SK-N-SH (cell line): ENCODE measurements at regions not wholly inside any gene's neighbourhood (a gene's known extent, or its start where the extent isn't known, plus 50 kb on each side); places are given as distances from the start of the nearest gene placed in this dataset.

Experiments used
- CTCF ChIA-PET: fragments of 300-600, 350-600 bp; formaldehyde crosslinking; extraction: SDS; loops from one replicate; lab custom pipeline; 2021; lab: Yijun Ruan, JAX
- POLR2A ChIA-PET: fragments of 350-600 bp; sonication (Branson Sonifier 250); formaldehyde crosslinking; extraction: SDS; loops from one replicate; lab custom pipeline; 2020; ENCODE audit warnings: antibody characterized with exemption, inconsistent platforms; lab: Yijun Ruan, JAX
- DNase-seq: peaks from one replicate; pipeline ENCODE4 v3.0.0; 2012
- H2AFZ ChIP-seq: fragments of 200-600 bp; sonication (generic); 2 replicates; pipeline ENCODE4 v1.8.1; 2016; ENCODE audit warnings: antibody characterized with exemption, mild to moderate bottlenecking, low read depth
- H3F3A ChIP-seq: fragments of 200-600 bp; sonication (generic); replicated peaks from 2 replicates; pipeline ENCODE3; 2016; ENCODE audit warnings: antibody characterized with exemption, mild to moderate bottlenecking; ENCODE audit not compliant: insufficient read depth
- H3K27ac ChIP-seq, 2 experiments: fragments of 200-500 bp in 1 of 2; fragments of 200-600 bp in 1 of 2; sonication (Bioruptor generic) in 1 of 2; sonication (generic), shearing (Covaris generic) in 1 of 2; 2 replicates each; pipeline versions ENCODE4 v1.5.1 to v1.6.1; 2014 to 2016; ENCODE audit warnings: low read depth in 2 of 2, inconsistent platforms in 1 of 2, low read length in 1 of 2, mild to moderate bottlenecking in 1 of 2, mixed read lengths in 1 of 2
- H3K27me3 ChIP-seq: fragments of 200-600 bp; sonication (generic), shearing (Covaris generic); 2 replicates; pipeline ENCODE4 v1.6.1; 2016; ENCODE audit warnings: mixed run types; ENCODE audit not compliant: insufficient read depth
- H3K36me3 ChIP-seq, 2 experiments: fragments of 200-500 bp in 1 of 2; fragments of 200-600 bp in 1 of 2; sonication (Bioruptor generic) in 1 of 2; sonication (generic) in 1 of 2; replicated peaks in 1 of 2; 2 replicates each; pipeline versions ENCODE3 to v1.5.1; 2014 to 2016; ENCODE audit warnings: low read length in 1 of 2, mild to moderate bottlenecking in 1 of 2; ENCODE audit not compliant: insufficient read depth in 2 of 2, control insufficient read depth in 1 of 2
- H3K4me1 ChIP-seq, 2 experiments: fragments of 200-500 bp in 1 of 2; fragments of 200-600 bp in 1 of 2; sonication (Bioruptor generic) in 1 of 2; sonication (generic), shearing (Covaris generic) in 1 of 2; 2 replicates each; pipeline versions ENCODE4 v1.5.1 to v1.6.1; 2014 to 2016; ENCODE audit warnings: low read depth in 1 of 2, low read length in 1 of 2, mixed run types in 1 of 2; ENCODE audit not compliant: insufficient read depth in 2 of 2, control insufficient read depth in 1 of 2
- H3K4me2 ChIP-seq: fragments of 200-600 bp; sonication (generic), shearing (Covaris generic); 2 replicates; pipeline ENCODE4 v1.6.1; 2017; ENCODE audit warnings: mixed run types
- H3K4me3 ChIP-seq, 2 experiments: fragments of 200-500 bp in 1 of 2; fragments of 200-600 bp in 1 of 2; sonication (Bioruptor generic) in 1 of 2; sonication (generic), shearing (Covaris generic) in 1 of 2; 2 replicates each; pipeline versions ENCODE4 v1.5.1 to v1.8.1; 2014 to 2016; ENCODE audit warnings: low read depth in 2 of 2, inconsistent platforms in 1 of 2, low read length in 1 of 2, mild to moderate bottlenecking in 1 of 2, mixed read lengths in 1 of 2, moderate library complexity in 1 of 2
- H3K79me2 ChIP-seq: fragments of 200-600 bp; sonication (generic); 2 replicates; pipeline ENCODE4 v1.8.1; 2017; ENCODE audit warnings: mild to moderate bottlenecking; ENCODE audit not compliant: insufficient read depth
- H3K9ac ChIP-seq: fragments of 200-600 bp; sonication (generic); 2 replicates; pipeline ENCODE4 v1.6.1; 2017; ENCODE audit warnings: mixed run types
- H3K9me2 ChIP-seq: fragments of 200-600 bp; sonication (generic); 2 replicates; pipeline ENCODE4 v1.6.1; 2017; ENCODE audit warnings: mixed run types
- H3K9me3 ChIP-seq: fragments of 200-600 bp; sonication (generic); 2 replicates; pipeline ENCODE4 v1.6.1; 2017; ENCODE audit warnings: mixed run types, mild to moderate bottlenecking, moderate library complexity
- H4K20me1 ChIP-seq: fragments of 200-600 bp; sonication (generic); 2 replicates; pipeline ENCODE4 v1.6.1; 2017; ENCODE audit warnings: mild to moderate bottlenecking, mixed run types; ENCODE audit not compliant: insufficient read depth
- CHD2 ChIP-seq: fragments of 150-350 bp; IDR thresholded peaks from 2 replicates; pipeline ENCODE4 v1.6.1; 2018; ENCODE audit warnings: low read length; ENCODE audit not compliant: partially characterized antibody
- EP300 ChIP-seq, 2 experiments: IDR thresholded peaks; 2 replicates each; pipeline versions ENCODE4 v1.4.0 to v1.6.1; 2012; ENCODE audit warnings: borderline replicate concordance in 1 of 2, low read depth in 1 of 2, low read length in 1 of 2
- EZH2phosphoT487 ChIP-seq: fragments of 200-600 bp; sonication (generic); IDR thresholded peaks from 2 replicates; pipeline ENCODE4 v1.6.1; 2017; ENCODE audit warnings: low read depth, mixed run types, mild to moderate bottlenecking, antibody characterized with exemption, moderate library complexity, borderline replicate concordance
- FOSL2 ChIP-seq: IDR thresholded peaks from 2 replicates; pipeline ENCODE4 v1.4.0; 2012; ENCODE audit warnings: low read depth, mild to moderate bottlenecking, moderate library complexity, borderline replicate concordance
- FOXJ3 ChIP-seq: sonication (generic); formaldehyde crosslinking; IDR thresholded peaks from 2 replicates; pipeline ENCODE4 v1.5.1; 2020; ENCODE audit warnings: mild to moderate bottlenecking, missing genetic modification reagents
- FOXM1 ChIP-seq: IDR thresholded peaks from 2 replicates; pipeline ENCODE4 v1.4.0; 2012; ENCODE audit warnings: low read depth, mild to moderate bottlenecking
- GABPA ChIP-seq: IDR thresholded peaks from 2 replicates; pipeline ENCODE4 v1.4.0; 2012; ENCODE audit warnings: low read depth, mild to moderate bottlenecking
- GATA2 ChIP-seq: sonication (generic); formaldehyde crosslinking; IDR thresholded peaks from 2 replicates; pipeline ENCODE4 v1.5.0; 2020; ENCODE audit warnings: mild to moderate bottlenecking, missing genetic modification reagents
- IRF3 ChIP-seq: fragments of 150-350 bp; IDR thresholded peaks from 2 replicates; pipeline ENCODE4 v1.6.1; 2016; ENCODE audit warnings: mild to moderate bottlenecking, low read depth, low read length
- JUND ChIP-seq: IDR thresholded peaks from 2 replicates; pipeline ENCODE4 v1.4.0; 2012
- MEF2A ChIP-seq: IDR thresholded peaks from 2 replicates; pipeline ENCODE4 v1.4.0; 2012; ENCODE audit warnings: low read depth, borderline replicate concordance
- MXI1 ChIP-seq: IDR thresholded peaks from 2 replicates; pipeline ENCODE4 v1.6.1; 2012; ENCODE audit warnings: mild to moderate bottlenecking, low read depth, low read length, improper control_type of control experiment
- NFIC ChIP-seq: IDR thresholded peaks from 2 replicates; pipeline ENCODE4 v1.4.0; 2012; ENCODE audit warnings: borderline replicate concordance
- RCOR1 ChIP-seq: fragments of 150-350 bp; IDR thresholded peaks from 2 replicates; pipeline ENCODE4 v1.6.1; 2017; ENCODE audit warnings: antibody characterized with exemption, low read length
- SIN3A ChIP-seq: IDR thresholded peaks from 2 replicates; pipeline ENCODE4 v1.6.1; 2012; ENCODE audit warnings: low read depth, mild to moderate bottlenecking, low read length, moderate library complexity, borderline replicate concordance
- SMC3 ChIP-seq: IDR thresholded peaks from 2 replicates; pipeline ENCODE4 v1.6.1; 2012; ENCODE audit warnings: low read depth, low read length, improper control_type of control experiment
- TAF1 ChIP-seq: IDR thresholded peaks from 2 replicates; pipeline ENCODE4 v1.6.1; 2012; ENCODE audit warnings: low read depth, mild to moderate bottlenecking, low read length, moderate library complexity, borderline replicate concordance
- TCF12 ChIP-seq: IDR thresholded peaks from 2 replicates; pipeline ENCODE4 v1.4.0; 2012
- USF1 ChIP-seq: IDR thresholded peaks from 2 replicates; pipeline ENCODE4 v1.4.0; 2012; ENCODE audit warnings: low read depth, borderline replicate concordance
- ZBTB33 ChIP-seq: IDR thresholded peaks from 2 replicates; pipeline ENCODE4 v1.4.0; 2012; ENCODE audit warnings: low read depth, borderline replicate concordance
- WGBS: methylation state at CpG from one replicate; pipeline ENCODE4 v1.1.6; 2017; ENCODE audit warnings: low lambda C conversion rate; 5-methylcytosine and 5-hydroxymethylcytosine counted together

- ChIA-PET CTCF (interaction anchor here (1.1 to 5.8 kb wide), 4 partner anchors 17 to 1695 kb away, joined by 3 to 29 read pairs (median 16); no protein-coding TSS in a partner anchor), POLR2A (no interaction called here)
- Histone ChIP-seq H3K9me3 (no peaks in the 10 kb centered on the region), H3K79me2 (no peaks in the 10 kb centered on the region), H2AFZ (no peak overlapping the region), H3K4me2 (no peak overlapping the region), H3K27me3 (no peaks in the 10 kb centered on the region), H3K4me3 (no peak overlapping the region), H3K9ac (no peak overlapping the region), H3K9me2 (no peaks in the 10 kb centered on the region), H3K36me3 (no peaks in the 10 kb centered on the region), H4K20me1 (no peaks in the 10 kb centered on the region), H3F3A (no peaks in the 10 kb centered on the region), H3K27ac (no peak overlapping the region), H3K4me1 (peaks cover 0 to 7% of the 10 kb centered on the region in 2 experiments; a peak in 1 of 4 replicates)
- DNase-seq: no peak
- 0% methylated on average over 1 of the region's 1 CpG for WGBS
- TF ChIP-seq SIN3A: no peak
- TF ChIP-seq IRF3: no peak
- no peak for TF ChIP-seq GABPA
- TF ChIP-seq ZBTB33: no peak
- TF ChIP-seq EZH2phosphoT487: no peak
- no peak for TF ChIP-seq FOSL2
- no peak for TF ChIP-seq RCOR1
- no peak for TF ChIP-seq FOXJ3 (CRISPR knock-in tag)
- no peak for TF ChIP-seq MXI1
These were observed 95.9 kb upstream of the CHD6 start for GRCh38 chr20:41714030-41714429.

GRCh38 chr20:41704896-41705295, 86.7 kb upstream of the CHD6 start:
- Histone ChIP-seq H3K36me3 (no peaks in the 10 kb centered on the region), H2AFZ (no peak overlapping the region), H3K27me3 (no peaks in the 10 kb centered on the region), H3F3A (no peaks in the 10 kb centered on the region), H3K4me2 (no peak overlapping the region), H3K9me2 (no peaks in the 10 kb centered on the region), H4K20me1 (no peaks in the 10 kb centered on the region), H3K4me3 (no peak overlapping the region), H3K27ac (no peak overlapping the region), H3K79me2 (no peaks in the 10 kb centered on the region), H3K9ac (no peak overlapping the region), H3K4me1 (no peaks in the 10 kb centered on the region; a peak in 1 of 4 replicates), H3K9me3 (no peaks in the 10 kb centered on the region)
- DNase-seq: no peak
- POLR2A ChIA-PET: no interaction called here
- 43% methylated on average over 6 of the region's 6 CpGs for WGBS
- CTCF ChIA-PET: interaction anchor here (1.0 to 2.7 kb wide), 3 partner anchors 10 to 30 kb away, joined by 3 to 9 read pairs (median 5); no protein-coding TSS in a partner anchor
- TF ChIP-seq EP300 (IDR thresholded peaks at IDR 0.05; ENCODE audit: borderline replicate concordance in 1 of 2, low read depth in 1 of 2, low read length in 1 of 2) (no peak), CHD2 (no peak), TCF12 (no peak), ZBTB33 (no peak), JUND (no peak), NFIC (no peak), SMC3 (no peak), FOXM1 (no peak), USF1 (no peak), TAF1 (no peak), MEF2A (no peak), GATA2 (CRISPR knock-in tag) (no peak), IRF3 (no peak)
- TF ChIP-seq, all 33 proteins: peak for 0
